CD14-positive monocyte (primary cell): ENCODE measurements at regions not wholly inside any gene's neighbourhood (a gene's known extent, or its start where the extent isn't known, plus 50 kb on each side); places are given as distances from the start of the nearest gene placed in this dataset.

Experiments used
- DNase-seq, 3 donors: peaks; one replicate each; pipeline ENCODE4 v3.0.0-alpha.2; 2011 to 2022
- H2AFZ ChIP-seq: 2 replicates; pipeline ENCODE4 v1.6.0; 2012; ENCODE audit warnings: mild to moderate bottlenecking, low read depth, low read length, inconsistent platforms; ENCODE audit not compliant: insufficient read depth, poor library complexity, severe bottlenecking
- H3K27ac ChIP-seq, 2 donors: 1 replicate in 1 of 2; 2 replicates in 1 of 2; pipeline ENCODE4 v1.5.1; 2012 to 2013; ENCODE audit warnings: low read length in 2 of 2, control low read depth in 1 of 2, inconsistent platforms in 1 of 2, low read depth in 1 of 2, mild to moderate bottlenecking in 1 of 2
- H3K27me3 ChIP-seq, 2 donors: one replicate each; pipeline versions ENCODE4 v1.6.0 to v1.6.1; 2011 to 2013; ENCODE audit warnings: low read length in 2 of 2; ENCODE audit not compliant: control insufficient read depth in 2 of 2, insufficient read depth in 2 of 2
- H3K36me3 ChIP-seq, 2 donors: replicated peaks in 1 of 2; 1 replicate in 1 of 2; 2 replicates in 1 of 2; pipeline versions ENCODE4 v1.5.1 to v1.6.1; 2012 to 2013; ENCODE audit warnings: low read length in 2 of 2, control low read depth in 1 of 2, inconsistent platforms in 1 of 2, mild to moderate bottlenecking in 1 of 2; ENCODE audit not compliant: insufficient read depth in 2 of 2, control insufficient read depth in 1 of 2
- H3K4me1 ChIP-seq, 2 donors: 1 replicate in 1 of 2; 2 replicates in 1 of 2; pipeline versions ENCODE4 v1.5.1 to v1.6.1; 2012 to 2013; ENCODE audit warnings: low read length in 2 of 2, control low read depth in 1 of 2, inconsistent platforms in 1 of 2, mild to moderate bottlenecking in 1 of 2, moderate library complexity in 1 of 2; ENCODE audit not compliant: insufficient read depth in 2 of 2, control insufficient read depth in 1 of 2
- H3K4me2 ChIP-seq: replicated peaks from 2 replicates; pipeline ENCODE3; 2012; ENCODE audit warnings: low read length, moderate library complexity, mild to moderate bottlenecking; ENCODE audit not compliant: poor library complexity, severe bottlenecking; ENCODE audit errors: extremely low read depth
- H3K4me3 ChIP-seq, 3 experiments: fragments of 200-600 bp in 1 of 3; sonication (generic) in 1 of 3; replicated peaks in 1 of 3; 1 replicate in 2 of 3; 2 replicates in 1 of 3; pipeline ENCODE4 v1.5.1; 2011 to 2013; ENCODE audit warnings: low read length in 3 of 3, mild to moderate bottlenecking in 3 of 3, control low read depth in 2 of 3, low read depth in 2 of 3, inconsistent platforms in 1 of 3, moderate library complexity in 1 of 3
- H3K79me2 ChIP-seq: 2 replicates; pipeline ENCODE4 v1.6.0; 2012; ENCODE audit warnings: mild to moderate bottlenecking, control low read depth, inconsistent platforms, low read length, moderate library complexity; ENCODE audit not compliant: insufficient read depth
- H3K9ac ChIP-seq: 2 replicates; pipeline ENCODE4 v1.6.0; 2017; ENCODE audit warnings: low read length, mild to moderate bottlenecking; ENCODE audit not compliant: insufficient read depth, poor library complexity, severe bottlenecking
- H3K9me3 ChIP-seq, 2 donors: replicated peaks in 1 of 2; 1 replicate in 1 of 2; 2 replicates in 1 of 2; pipeline versions ENCODE4 v1.5.1 to v1.6.1; 2012 to 2013; ENCODE audit warnings: low read length in 2 of 2, control low read depth in 1 of 2; ENCODE audit not compliant: control insufficient read depth in 1 of 2, insufficient read depth in 1 of 2
- H4K20me1 ChIP-seq: 2 replicates; pipeline ENCODE4 v1.6.0; 2012; ENCODE audit warnings: mild to moderate bottlenecking, low read length, control low read depth, moderate library complexity; ENCODE audit not compliant: insufficient read depth
- H3K27ac Mint-ChIP-seq, 7 donors: one replicate each; pipeline ENCODE4 v1.8.0; 2020; ENCODE audit warnings: mild to moderate bottlenecking in 7 of 7, mixed read lengths in 7 of 7, moderate library complexity in 6 of 7, inconsistent platforms in 2 of 7
- H3K27me3 Mint-ChIP-seq, 3 donors: one replicate each; pipeline ENCODE4 v1.8.0; 2021 to 2022; ENCODE audit warnings: low read depth in 3 of 3, mild to moderate bottlenecking in 3 of 3, mixed read lengths in 3 of 3, moderate library complexity in 3 of 3, inconsistent platforms in 1 of 3
- H3K36me3 Mint-ChIP-seq, 2 donors: one replicate each; pipeline ENCODE4 v1.8.0; 2020; ENCODE audit warnings: mixed read lengths in 2 of 2, inconsistent platforms in 1 of 2, mild to moderate bottlenecking in 1 of 2
- H3K4me1 Mint-ChIP-seq: one replicate; pipeline ENCODE4 v1.8.0; 2020; ENCODE audit warnings: mild to moderate bottlenecking, mixed read lengths
- H3K4me3 Mint-ChIP-seq, 2 donors: one replicate each; pipeline ENCODE4 v1.8.0; 2020; ENCODE audit warnings: mild to moderate bottlenecking in 2 of 2, mixed read lengths in 2 of 2, moderate library complexity in 1 of 2
- H3K9me3 Mint-ChIP-seq, 7 donors: one replicate each; pipeline ENCODE4 v1.8.0; 2020 to 2022; ENCODE audit warnings: mixed read lengths in 7 of 7, mild to moderate bottlenecking in 6 of 7, moderate library complexity in 6 of 7, inconsistent platforms in 2 of 7
- WGBS: methylation state at CpG from one replicate; pipeline ENCODE4 v1.1.5; 2013; ENCODE audit warnings: missing lambda C conversion rate; ENCODE audit not compliant: insufficient coverage; 5-methylcytosine and 5-hydroxymethylcytosine counted together
- intact Hi-C, 2 donors: fragments of 100-400 bp; cut with micrococcal nuclease; formaldehyde crosslinking; loops; one replicate each; pipeline versions ENCODE4 v1.15.0 to v1.15.1; 2023
- TF ChIP-seq, protein P1 (sequence below): fragments of 200-600 bp; IDR thresholded peaks from one replicate; pipeline ENCODE4 v1.8.0; 2022; ENCODE audit warnings: antibody characterized with exemption, mild to moderate bottlenecking

GRCh38 chr6:156423829-156424228 lies 353.3 kb upstream of the ARID1B start:
- TF ChIP-seq, protein P1, sequence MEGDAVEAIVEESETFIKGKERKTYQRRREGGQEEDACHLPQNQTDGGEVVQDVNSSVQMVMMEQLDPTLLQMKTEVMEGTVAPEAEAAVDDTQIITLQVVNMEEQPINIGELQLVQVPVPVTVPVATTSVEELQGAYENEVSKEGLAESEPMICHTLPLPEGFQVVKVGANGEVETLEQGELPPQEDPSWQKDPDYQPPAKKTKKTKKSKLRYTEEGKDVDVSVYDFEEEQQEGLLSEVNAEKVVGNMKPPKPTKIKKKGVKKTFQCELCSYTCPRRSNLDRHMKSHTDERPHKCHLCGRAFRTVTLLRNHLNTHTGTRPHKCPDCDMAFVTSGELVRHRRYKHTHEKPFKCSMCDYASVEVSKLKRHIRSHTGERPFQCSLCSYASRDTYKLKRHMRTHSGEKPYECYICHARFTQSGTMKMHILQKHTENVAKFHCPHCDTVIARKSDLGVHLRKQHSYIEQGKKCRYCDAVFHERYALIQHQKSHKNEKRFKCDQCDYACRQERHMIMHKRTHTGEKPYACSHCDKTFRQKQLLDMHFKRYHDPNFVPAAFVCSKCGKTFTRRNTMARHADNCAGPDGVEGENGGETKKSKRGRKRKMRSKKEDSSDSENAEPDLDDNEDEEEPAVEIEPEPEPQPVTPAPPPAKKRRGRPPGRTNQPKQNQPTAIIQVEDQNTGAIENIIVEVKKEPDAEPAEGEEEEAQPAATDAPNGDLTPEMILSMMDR: no peak
- 20% methylated on average over 3 of the region's 3 CpGs for WGBS
- no peaks in the 10 kb centered on the region for H3K27me3 ChIP-seq
- Mint-ChIP-seq H3K4me1 (peaks cover 7% of the 10 kb centered on the region), H3K36me3 (no peaks in the 10 kb centered on the region), H3K9me3 (peaks cover 9 to 16% (median 12%) of the 10 kb centered on the region in 7 donors), H3K27me3 (peaks cover 0 to 4% (median 0%) of the 10 kb centered on the region in 3 donors), H3K4me3 (no peak overlapping the region), H3K27ac (no peak overlapping the region)
- H3K27ac ChIP-seq: no peak overlapping the region
- H3K9me3 ChIP-seq: peaks cover 0 to 9% of the 10 kb centered on the region in 2 donors
- H3K4me3 ChIP-seq: no peak overlapping the region
- no peaks in the 10 kb centered on the region for H3K4me1 ChIP-seq
- H3K36me3 ChIP-seq: no peaks in the 10 kb centered on the region
- H2AFZ ChIP-seq: no peak overlapping the region
- intact Hi-C loops: loop anchor here in 1 of 2 donors (2.0 kb wide), 1 partner anchor 35 kb away; no protein-coding TSS in a partner anchor
- no peak overlapping the region for H3K9ac ChIP-seq
- no peaks in the 10 kb centered on the region for H3K79me2 ChIP-seq
- H4K20me1 ChIP-seq: no peaks in the 10 kb centered on the region
- DNase-seq: no peak
- H3K4me2 ChIP-seq: no peak overlapping the region

- H3K9me3 Mint-ChIP-seq: peaks cover 9 to 16% (median 12%) of the 10 kb centered on the region in 7 donors
- Histone ChIP-seq H3K79me2 (no peaks in the 10 kb centered on the region), H3K4me3 (no peak overlapping the region), H3K27ac (no peak overlapping the region), H3K9ac (no peak overlapping the region), H3K27me3 (no peaks in the 10 kb centered on the region), H3K36me3 (no peaks in the 10 kb centered on the region), H3K4me2 (no peak overlapping the region), H3K9me3 (peaks cover 0 to 9% of the 10 kb centered on the region in 2 donors), H4K20me1 (no peaks in the 10 kb centered on the region), H3K4me1 (no peaks in the 10 kb centered on the region), H2AFZ (no peak overlapping the region)
- intact Hi-C loops: no loop called here
- peaks cover 0 to 4% (median 0%) of the 10 kb centered on the region in 3 donors for H3K27me3 Mint-ChIP-seq
- H3K36me3 Mint-ChIP-seq: no peaks in the 10 kb centered on the region
- H3K4me3 Mint-ChIP-seq: no peak overlapping the region
- no peak overlapping the region for H3K27ac Mint-ChIP-seq
- TF ChIP-seq, protein P1: no peak
- no peak for DNase-seq
- WGBS: 0% methylated on average over 5 of the region's 6 CpGs
- H3K4me1 Mint-ChIP-seq: peaks cover 7% of the 10 kb centered on the region
Measured at GRCh38 chr6:156423075-156423474, 354.1 kb upstream of the ARID1B start.
